LNCAP (cell line): ENCODE measurements at regions not wholly inside any gene's neighbourhood (a gene's known extent, or its start where the extent isn't known, plus 50 kb on each side); places are given as distances from the start of the nearest gene placed in this dataset.

Experiments
- CTCF ChIP-seq: fragments of 450-650 bp; IDR thresholded peaks from 2 replicates; pipeline ENCODE4 v1.5.1; 2017; ENCODE audit warnings: mild to moderate bottlenecking

- no peak for TF ChIP-seq CTCF
Measured at GRCh38 chrX:147537172-147537571, 374.5 kb upstream of the FMR1 start.

- TF ChIP-seq CTCF = no peak
Measured at GRCh38 chrX:147550217-147550616, 361.5 kb upstream of the FMR1 start.

- no peak for TF ChIP-seq CTCF
Measured at GRCh38 chrX:147559191-147559590, 352.5 kb upstream of the FMR1 start.

GRCh38 chrX:147565237-147565636, 346.5 kb upstream of the FMR1 start:
- TF ChIP-seq CTCF = no peak

- TF ChIP-seq CTCF = no peak
Measured at GRCh38 chrX:147570483-147570882, 341.2 kb upstream of the FMR1 start.

GRCh38 chrX:147573266-147573665, 338.5 kb upstream of the FMR1 start:
- no peak for TF ChIP-seq CTCF

- no peak for TF ChIP-seq CTCF
Measured at GRCh38 chrX:147602176-147602696, 309.5 kb upstream of the FMR1 start.

GRCh38 chrX:147626605-147627004, 285.1 kb upstream of the FMR1 start:
- no peak for TF ChIP-seq CTCF
